WTC11 (cell line): ENCODE measurements at regions not wholly inside any gene's neighbourhood (a gene's known extent, or its start where the extent isn't known, plus 50 kb on each side); places are given as distances from the start of the nearest gene placed in this dataset.

Experiments used
- ESRRA ChIP-seq: sonication (generic); formaldehyde crosslinking; IDR thresholded peaks from 2 replicates; pipeline ENCODE4 v1.8.1; 2022; ENCODE audit warnings: mild to moderate bottlenecking, missing genetic modification reagents, borderline replicate concordance
- GABPB1 ChIP-seq: sonication (generic); formaldehyde crosslinking; IDR thresholded peaks from 2 replicates; pipeline ENCODE4 v1.8.1; 2023; ENCODE audit warnings: mild to moderate bottlenecking, missing genetic modification reagents
- KAT7 ChIP-seq: sonication (generic); formaldehyde crosslinking; IDR thresholded peaks from 2 replicates; pipeline ENCODE4 v1.8.1; 2023; ENCODE audit warnings: missing genetic modification reagents, mild to moderate bottlenecking, borderline replicate concordance
- ZBTB21 ChIP-seq: sonication (generic); formaldehyde crosslinking; IDR thresholded peaks from 2 replicates; pipeline ENCODE4 v1.8.1; 2023; ENCODE audit warnings: mild to moderate bottlenecking, missing genetic modification reagents, borderline replicate concordance
- ZNF512 ChIP-seq: sonication (generic); formaldehyde crosslinking; IDR thresholded peaks from 2 replicates; pipeline ENCODE4 v1.8.1; 2022; ENCODE audit warnings: missing genetic modification reagents, borderline replicate concordance
- TF ChIP-seq, protein P1 (sequence below): fragments of 200-600 bp; IDR thresholded peaks from 2 replicates; pipeline ENCODE4 v1.8.0; 2022; ENCODE audit warnings: antibody characterized with exemption
- TF ChIP-seq, protein P2 (sequence below): fragments of 250-450 bp; sonication (Bioruptor Pico); IDR thresholded peaks from 2 replicates; pipeline ENCODE4 v1.8.0; 2021; ENCODE audit warnings: mild to moderate bottlenecking

DNA sequence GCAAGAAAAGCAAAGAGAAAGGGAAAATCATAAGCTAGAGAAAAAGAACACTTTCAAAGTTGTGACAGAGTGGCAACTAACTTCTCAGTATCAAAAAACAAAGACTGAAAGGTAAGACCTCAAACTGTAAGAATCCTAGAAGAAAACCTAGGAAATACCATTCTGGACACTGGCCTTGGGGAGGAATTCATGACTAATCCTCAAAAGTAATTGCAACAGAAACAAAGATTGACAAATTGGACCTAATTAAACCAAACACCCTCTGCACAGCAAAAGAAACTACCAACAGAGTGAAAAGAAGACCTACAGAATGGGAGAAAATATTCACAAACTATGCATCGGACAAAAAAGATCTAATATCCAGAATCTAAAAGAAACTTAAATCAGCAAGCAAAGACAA lies 79.1 kb downstream of the FEM1C start:
- TF ChIP-seq, protein P1, sequence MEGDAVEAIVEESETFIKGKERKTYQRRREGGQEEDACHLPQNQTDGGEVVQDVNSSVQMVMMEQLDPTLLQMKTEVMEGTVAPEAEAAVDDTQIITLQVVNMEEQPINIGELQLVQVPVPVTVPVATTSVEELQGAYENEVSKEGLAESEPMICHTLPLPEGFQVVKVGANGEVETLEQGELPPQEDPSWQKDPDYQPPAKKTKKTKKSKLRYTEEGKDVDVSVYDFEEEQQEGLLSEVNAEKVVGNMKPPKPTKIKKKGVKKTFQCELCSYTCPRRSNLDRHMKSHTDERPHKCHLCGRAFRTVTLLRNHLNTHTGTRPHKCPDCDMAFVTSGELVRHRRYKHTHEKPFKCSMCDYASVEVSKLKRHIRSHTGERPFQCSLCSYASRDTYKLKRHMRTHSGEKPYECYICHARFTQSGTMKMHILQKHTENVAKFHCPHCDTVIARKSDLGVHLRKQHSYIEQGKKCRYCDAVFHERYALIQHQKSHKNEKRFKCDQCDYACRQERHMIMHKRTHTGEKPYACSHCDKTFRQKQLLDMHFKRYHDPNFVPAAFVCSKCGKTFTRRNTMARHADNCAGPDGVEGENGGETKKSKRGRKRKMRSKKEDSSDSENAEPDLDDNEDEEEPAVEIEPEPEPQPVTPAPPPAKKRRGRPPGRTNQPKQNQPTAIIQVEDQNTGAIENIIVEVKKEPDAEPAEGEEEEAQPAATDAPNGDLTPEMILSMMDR: no peak
- no peak for TF ChIP-seq GABPB1 (CRISPR knock-in tag)
- TF ChIP-seq ZBTB21 (CRISPR knock-in tag): no peak
- no peak for TF ChIP-seq KAT7 (CRISPR knock-in tag)
- TF ChIP-seq, protein P2, sequence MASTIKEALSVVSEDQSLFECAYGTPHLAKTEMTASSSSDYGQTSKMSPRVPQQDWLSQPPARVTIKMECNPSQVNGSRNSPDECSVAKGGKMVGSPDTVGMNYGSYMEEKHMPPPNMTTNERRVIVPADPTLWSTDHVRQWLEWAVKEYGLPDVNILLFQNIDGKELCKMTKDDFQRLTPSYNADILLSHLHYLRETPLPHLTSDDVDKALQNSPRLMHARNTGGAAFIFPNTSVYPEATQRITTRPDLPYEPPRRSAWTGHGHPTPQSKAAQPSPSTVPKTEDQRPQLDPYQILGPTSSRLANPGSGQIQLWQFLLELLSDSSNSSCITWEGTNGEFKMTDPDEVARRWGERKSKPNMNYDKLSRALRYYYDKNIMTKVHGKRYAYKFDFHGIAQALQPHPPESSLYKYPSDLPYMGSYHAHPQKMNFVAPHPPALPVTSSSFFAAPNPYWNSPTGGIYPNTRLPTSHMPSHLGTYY (CRISPR knock-in tag): no peak
- no peak for TF ChIP-seq ZNF512 (CRISPR knock-in tag)
- TF ChIP-seq ESRRA (CRISPR knock-in tag): no peak
